HepG2 (cell line): ENCODE measurements at regions not wholly inside any gene's neighbourhood (a gene's known extent, or its start where the extent isn't known, plus 50 kb on each side); places are given as distances from the start of the nearest gene placed in this dataset.

Experiments used
- HMG20B ChIP-seq: conservative IDR thresholded peaks from 2 replicates; pipeline ENCODE4 v1.6.1; 2016; ENCODE audit warnings: missing genetic modification reagents, missing compliant biosample characterization
- KLF9 ChIP-seq: IDR thresholded peaks from 2 replicates; pipeline ENCODE4 v1.6.1; 2016; ENCODE audit warnings: low read depth
- POLR2A ChIP-seq, 2 experiments: IDR thresholded peaks; 2 replicates each; pipeline ENCODE4 v1.6.1; 2011; ENCODE audit warnings: low read depth in 2 of 2, low read length in 2 of 2, mild to moderate bottlenecking in 1 of 2, moderate library complexity in 1 of 2; ENCODE audit not compliant: insufficient read depth in 1 of 2
- POLR2AphosphoS5 ChIP-seq: IDR thresholded peaks from 2 replicates; pipeline ENCODE4 v1.6.1; 2012; ENCODE audit warnings: low read depth, low read length
- SIN3A ChIP-seq: IDR thresholded peaks from 2 replicates; pipeline ENCODE4 v1.6.1; 2011; ENCODE audit warnings: low read depth, mild to moderate bottlenecking, control low read depth, low read length, borderline replicate concordance
- TAF15 ChIP-seq: fragments of 200-400 bp; formaldehyde crosslinking; IDR thresholded peaks from one replicate; pipeline ENCODE4 v1.6.1; 2018; ENCODE audit warnings: mild to moderate bottlenecking, low read depth, low read length; ENCODE audit not compliant: poor library complexity, severe bottlenecking
- TBX2 ChIP-seq: sonication (generic); formaldehyde crosslinking; IDR thresholded peaks from 2 replicates; pipeline ENCODE4 v1.5.0; 2020; ENCODE audit warnings: missing genetic modification reagents, mild to moderate bottlenecking, borderline replicate concordance
- TMF1 ChIP-seq: sonication (generic); formaldehyde crosslinking; IDR thresholded peaks from 2 replicates; pipeline ENCODE4 v1.8.1; 2022; ENCODE audit warnings: low read depth, missing genetic modification reagents
- U2AF2 ChIP-seq: fragments of 200-400 bp; formaldehyde crosslinking; IDR thresholded peaks from 2 replicates; pipeline ENCODE4 v1.6.1; 2017; ENCODE audit warnings: low read depth, mild to moderate bottlenecking, low read length
- ZFY ChIP-seq: sonication (generic); formaldehyde crosslinking; IDR thresholded peaks from 2 replicates; pipeline ENCODE4 v1.4.0; 2020; ENCODE audit warnings: missing genetic modification reagents
- TF ChIP-seq, protein P1 (sequence below): IDR thresholded peaks from 2 replicates; pipeline ENCODE4 v1.6.1; 2012; ENCODE audit warnings: inconsistent platforms
- TF ChIP-seq, protein P2 (sequence below): sonication (generic); formaldehyde crosslinking; conservative IDR thresholded peaks from 2 replicates; pipeline ENCODE4 v1.8.1; 2023; ENCODE audit warnings: missing genetic modification reagents
- TF ChIP-seq, protein P3 (sequence below): sonication (generic); formaldehyde crosslinking; IDR thresholded peaks from 2 replicates; pipeline ENCODE4 v1.8.1; 2022; ENCODE audit warnings: mild to moderate bottlenecking, missing genetic modification reagents

DNA sequence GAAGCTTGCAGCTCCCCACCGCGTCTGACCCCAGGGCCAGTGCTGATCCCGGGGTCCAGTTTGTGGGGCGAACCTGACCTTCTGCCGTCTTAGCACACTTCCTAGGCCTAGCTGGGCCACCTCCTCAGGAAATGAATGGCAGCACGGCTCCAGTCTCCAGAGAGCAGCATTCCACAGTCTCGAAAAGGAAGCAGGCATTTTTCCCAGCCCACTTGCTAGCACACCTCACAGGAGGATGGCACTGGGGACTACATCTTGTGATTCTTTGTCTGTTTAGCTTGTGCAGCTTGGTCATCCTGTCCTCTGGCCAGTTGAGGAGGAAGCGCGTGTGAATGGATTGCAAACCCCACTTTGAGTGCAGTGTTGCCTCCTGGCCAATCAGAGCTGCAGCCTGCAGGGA lies 308.0 kb upstream of the IRX2 start:
- TF ChIP-seq TMF1 (CRISPR knock-in tag) (no peak), SIN3A (no peak), U2AF2 (no peak), TAF15 (no peak), ZFY (no peak), HMG20B (CRISPR knock-in tag) (no peak), KLF9 (no peak), POLR2A (IDR thresholded peaks at IDR 0.05; ENCODE audit: insufficient read depth in 1 of 2, low read depth in 2 of 2, low read length in 2 of 2) (no peak), POLR2AphosphoS5 (no peak), TBX2 (no peak)
- TF ChIP-seq, protein P1, sequence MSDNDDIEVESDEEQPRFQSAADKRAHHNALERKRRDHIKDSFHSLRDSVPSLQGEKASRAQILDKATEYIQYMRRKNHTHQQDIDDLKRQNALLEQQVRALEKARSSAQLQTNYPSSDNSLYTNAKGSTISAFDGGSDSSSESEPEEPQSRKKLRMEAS: no peak
- TF ChIP-seq, protein P2, sequence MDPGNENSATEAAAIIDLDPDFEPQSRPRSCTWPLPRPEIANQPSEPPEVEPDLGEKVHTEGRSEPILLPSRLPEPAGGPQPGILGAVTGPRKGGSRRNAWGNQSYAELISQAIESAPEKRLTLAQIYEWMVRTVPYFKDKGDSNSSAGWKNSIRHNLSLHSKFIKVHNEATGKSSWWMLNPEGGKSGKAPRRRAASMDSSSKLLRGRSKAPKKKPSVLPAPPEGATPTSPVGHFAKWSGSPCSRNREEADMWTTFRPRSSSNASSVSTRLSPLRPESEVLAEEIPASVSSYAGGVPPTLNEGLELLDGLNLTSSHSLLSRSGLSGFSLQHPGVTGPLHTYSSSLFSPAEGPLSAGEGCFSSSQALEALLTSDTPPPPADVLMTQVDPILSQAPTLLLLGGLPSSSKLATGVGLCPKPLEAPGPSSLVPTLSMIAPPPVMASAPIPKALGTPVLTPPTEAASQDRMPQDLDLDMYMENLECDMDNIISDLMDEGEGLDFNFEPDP (CRISPR knock-in tag): no peak
- TF ChIP-seq, protein P3, sequence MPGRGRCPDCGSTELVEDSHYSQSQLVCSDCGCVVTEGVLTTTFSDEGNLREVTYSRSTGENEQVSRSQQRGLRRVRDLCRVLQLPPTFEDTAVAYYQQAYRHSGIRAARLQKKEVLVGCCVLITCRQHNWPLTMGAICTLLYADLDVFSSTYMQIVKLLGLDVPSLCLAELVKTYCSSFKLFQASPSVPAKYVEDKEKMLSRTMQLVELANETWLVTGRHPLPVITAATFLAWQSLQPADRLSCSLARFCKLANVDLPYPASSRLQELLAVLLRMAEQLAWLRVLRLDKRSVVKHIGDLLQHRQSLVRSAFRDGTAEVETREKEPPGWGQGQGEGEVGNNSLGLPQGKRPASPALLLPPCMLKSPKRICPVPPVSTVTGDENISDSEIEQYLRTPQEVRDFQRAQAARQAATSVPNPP (CRISPR knock-in tag): no peak
